ENCODE measurements at regions not wholly inside any gene's neighbourhood (a gene's known extent, or its start where the extent isn't known, plus 50 kb on each side); places are given as distances from the start of the nearest gene placed in this dataset.
"Not testable (repeated sequence)": the region's sequence is repeated elsewhere in the genome, so short reads cannot be mapped to it uniquely, and the experiment has no call there.

GRCh38 chr7:8314566-8314965 is 52.6 kb upstream of the ICA1 start:
- no peak for DNase-seq

DNA sequence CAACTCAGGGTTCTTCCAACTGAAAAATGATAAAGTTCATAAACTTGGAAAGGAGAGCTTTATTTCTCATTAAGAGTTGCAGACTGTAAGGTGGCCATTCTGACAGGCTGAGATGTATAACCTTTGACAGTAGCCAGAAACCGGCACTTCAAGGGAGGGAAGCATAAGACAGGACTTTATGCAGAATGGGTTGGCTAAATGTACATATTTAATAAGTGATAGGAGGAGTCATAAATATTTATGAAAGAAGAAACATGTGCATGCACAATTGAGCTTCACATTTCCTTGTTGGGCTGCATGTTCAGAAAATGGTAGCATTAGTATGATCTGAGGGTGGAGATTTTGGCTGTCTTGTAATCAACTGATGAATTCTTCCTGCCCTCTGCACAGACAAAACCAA is 57.1 kb upstream of the ICA1 start:
- no peak for DNase-seq

DNA sequence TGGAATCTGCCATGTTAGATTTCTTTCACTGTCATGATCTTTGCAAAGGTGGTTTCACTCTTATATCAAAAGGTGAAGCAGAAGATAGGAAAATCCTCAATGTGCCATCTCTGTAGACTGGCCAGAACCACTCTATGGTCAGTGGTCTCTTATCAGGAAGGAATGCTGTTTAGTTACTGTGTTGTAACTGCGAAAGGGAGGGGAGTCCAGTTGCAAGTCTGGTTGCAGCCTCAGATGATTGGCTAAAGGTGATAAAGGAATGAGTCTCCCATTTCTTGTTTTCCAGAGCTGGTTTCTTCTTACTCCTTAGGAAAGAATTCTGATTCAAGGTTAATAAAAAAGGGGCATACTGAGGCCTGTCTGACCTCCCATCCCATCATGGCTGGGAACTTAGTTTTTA is 58.2 kb upstream of the ICA1 start:
- no peak for DNase-seq

DNA sequence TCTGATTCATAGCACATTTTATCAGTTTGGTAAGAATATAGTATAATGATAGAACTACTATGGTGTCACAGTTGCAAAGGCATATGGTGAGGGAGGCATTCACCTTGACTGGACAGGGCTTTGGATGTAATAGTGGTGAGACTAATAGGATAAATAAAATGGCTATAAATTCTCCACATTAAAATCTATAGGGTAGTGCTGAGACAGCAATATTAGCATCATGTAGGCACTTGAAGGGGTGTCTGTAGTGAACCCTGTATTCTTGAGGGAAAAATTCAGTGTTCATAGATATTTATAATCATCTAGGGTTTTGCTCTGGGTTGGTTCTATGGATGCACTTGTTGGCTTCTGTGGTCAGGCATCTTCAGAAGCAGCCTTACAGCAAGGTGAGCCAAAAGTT is 59.3 kb upstream of the ICA1 start:
- DNase-seq: no peak

GRCh38 chr7:8322667-8323066 is 60.7 kb upstream of the ICA1 start:
- no peak for DNase-seq

GRCh38 chr7:8325067-8325466 is 63.1 kb upstream of the ICA1 start:
- DNase-seq: no peak

- no peak for DNase-seq
Measured at GRCh38 chr7:8327199-8327598, 65.2 kb upstream of the ICA1 start.

DNA sequence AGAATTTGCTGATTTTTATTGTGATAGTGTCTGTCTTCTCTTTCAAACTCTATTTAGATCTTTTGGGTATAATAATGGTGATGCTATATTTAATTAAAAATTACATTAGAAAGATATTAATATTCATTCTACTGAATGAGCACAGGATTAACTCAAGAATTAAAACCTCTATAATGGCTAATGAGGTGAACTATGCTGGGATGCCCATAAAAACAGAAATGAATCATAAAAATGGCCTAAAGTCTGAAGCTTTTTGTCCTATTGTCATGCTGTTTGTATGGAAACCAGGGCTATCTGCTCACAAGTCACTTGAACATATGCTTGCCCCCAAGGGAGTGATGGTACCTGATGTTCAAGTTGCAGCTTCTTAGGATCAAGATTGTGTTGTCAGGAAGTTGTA is 76.2 kb upstream of the ICA1 start:
- DNase-seq: no peak

GRCh38 chr7:8343556-8343955 is 81.6 kb upstream of the ICA1 start:
- peak; percentile 6 for DNase-seq

DNA sequence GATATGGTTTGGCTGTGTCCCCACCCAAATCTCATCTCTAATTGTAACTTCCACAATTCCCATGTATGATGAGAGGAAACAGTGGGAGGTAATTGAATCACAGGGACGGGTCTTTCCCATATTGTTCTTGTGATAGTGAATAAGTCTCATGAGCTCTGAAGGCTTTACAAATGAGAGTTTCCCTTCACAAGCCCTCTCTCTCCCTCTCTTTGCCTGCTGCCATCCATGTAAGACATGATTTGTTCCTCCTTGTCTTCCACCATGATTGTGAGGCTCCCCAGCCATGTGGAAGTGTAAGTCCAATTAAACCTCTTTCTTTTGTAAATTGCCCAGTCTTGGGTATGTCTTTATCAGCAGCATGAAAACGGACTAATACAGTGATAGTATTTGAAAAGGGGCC is 85.4 kb upstream of the ICA1 start:
- DNase-seq: not testable (repeated sequence)

- not testable (repeated sequence) for DNase-seq
Measured at GRCh38 chr7:8351654-8352053, 81.8 kb upstream of the NXPH1 start.

DNA sequence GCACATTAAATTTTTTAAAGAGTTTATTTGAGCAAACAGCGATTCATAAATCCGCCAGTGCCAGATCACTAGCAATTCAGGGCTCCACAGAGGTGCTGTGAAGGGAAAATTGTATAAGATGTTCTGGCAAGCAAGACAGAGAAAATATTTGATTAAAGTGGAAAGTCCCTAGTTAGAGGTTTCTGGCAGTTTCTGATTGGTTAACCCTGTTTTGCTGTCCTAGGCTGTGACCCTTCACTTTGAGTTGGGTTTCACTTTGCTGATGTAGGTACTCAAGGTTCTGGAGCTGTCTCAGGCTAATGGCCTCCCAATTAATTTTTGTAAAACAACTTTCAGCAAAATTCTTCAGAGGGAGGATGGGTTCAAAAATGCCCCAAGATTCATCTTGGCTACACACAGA is 79.4 kb upstream of the NXPH1 start:
- DNase-seq: no peak

GRCh38 chr7:8354503-8354902 is 78.9 kb upstream of the NXPH1 start:
- no peak for DNase-seq

GRCh38 chr7:8356071-8356470 is 77.3 kb upstream of the NXPH1 start:
- no peak for DNase-seq

DNA sequence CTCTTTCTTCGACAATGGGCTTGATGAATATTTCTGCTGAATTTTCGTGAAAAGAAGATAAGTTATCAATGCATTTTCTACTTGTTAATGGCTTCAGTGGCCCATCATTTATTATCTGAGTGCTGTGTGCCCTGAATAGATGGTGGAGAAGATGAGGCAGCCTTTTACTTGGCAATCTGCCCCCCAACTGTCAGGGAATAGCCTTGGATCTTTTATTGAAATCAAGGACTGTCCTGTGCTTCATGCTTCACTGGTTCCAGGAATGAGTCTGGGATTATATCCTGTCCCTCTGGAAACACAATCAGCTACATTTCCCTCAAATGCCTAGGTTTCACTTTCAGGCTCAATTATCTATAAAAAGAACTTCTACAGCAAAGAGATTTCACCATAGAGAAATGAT is 75.9 kb upstream of the NXPH1 start:
- no peak for DNase-seq

GRCh38 chr7:8360564-8361153 is 72.8 kb upstream of the NXPH1 start:
- DNase-seq: no peak

DNA sequence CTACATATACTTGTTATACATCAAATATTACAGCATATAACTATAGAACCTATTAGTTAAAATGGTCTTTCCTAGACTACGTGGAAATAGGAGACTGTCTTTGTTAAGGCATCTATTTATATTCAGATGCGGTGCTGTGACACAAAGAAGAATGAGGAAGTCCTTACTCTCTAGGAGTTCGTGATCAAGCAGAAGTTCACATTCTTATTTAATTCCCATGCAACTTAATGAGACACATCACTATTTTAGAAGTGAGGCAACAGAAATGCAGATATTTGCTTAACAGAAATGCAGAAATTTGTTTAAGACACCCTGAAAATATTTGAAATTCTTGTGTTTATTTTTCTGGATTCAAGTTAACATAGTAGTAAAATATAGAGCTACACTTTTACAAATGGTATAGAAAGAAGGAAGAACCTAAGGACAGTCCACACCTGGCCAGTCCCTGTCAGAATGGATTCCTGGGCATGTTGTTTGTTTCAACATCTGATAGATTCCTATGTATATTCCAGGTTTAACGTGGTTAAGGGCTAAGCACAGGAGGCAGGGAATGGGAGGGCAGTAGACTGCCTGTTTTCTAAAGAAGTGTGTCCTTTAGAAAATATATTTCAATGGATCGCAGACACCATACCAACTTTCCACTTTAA is 70.6 kb upstream of the NXPH1 start:
- no peak for DNase-seq

GRCh38 chr7:8363407-8364015 is 69.9 kb upstream of the NXPH1 start:
- DNase-seq: no peak

GRCh38 chr7:8365499-8366110 is 67.8 kb upstream of the NXPH1 start:
- DNase-seq: peak; percentile 11

GRCh38 chr7:8368007-8368406 is 65.4 kb upstream of the NXPH1 start:
- not testable (repeated sequence) for DNase-seq

DNA sequence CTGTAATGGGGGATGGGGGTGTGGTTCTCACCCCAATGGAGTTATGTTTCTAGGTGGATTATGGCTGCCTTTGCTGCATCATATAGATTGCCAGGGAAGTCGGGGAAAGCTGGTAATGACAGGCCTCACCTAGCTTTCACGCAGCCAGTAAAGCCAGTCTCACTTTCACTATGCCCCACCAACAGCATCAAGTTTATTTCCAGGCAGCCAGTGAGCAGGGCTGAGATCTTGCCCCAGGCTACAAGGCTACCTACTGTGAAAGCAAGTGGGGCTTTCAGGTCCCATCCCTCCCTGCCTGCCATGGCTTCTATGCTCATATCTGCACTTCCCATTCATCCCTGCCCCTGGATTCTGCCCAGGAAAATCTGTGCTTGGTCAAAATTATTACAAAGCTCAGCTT is 61.7 kb upstream of the NXPH1 start:
- no peak for DNase-seq

DNA sequence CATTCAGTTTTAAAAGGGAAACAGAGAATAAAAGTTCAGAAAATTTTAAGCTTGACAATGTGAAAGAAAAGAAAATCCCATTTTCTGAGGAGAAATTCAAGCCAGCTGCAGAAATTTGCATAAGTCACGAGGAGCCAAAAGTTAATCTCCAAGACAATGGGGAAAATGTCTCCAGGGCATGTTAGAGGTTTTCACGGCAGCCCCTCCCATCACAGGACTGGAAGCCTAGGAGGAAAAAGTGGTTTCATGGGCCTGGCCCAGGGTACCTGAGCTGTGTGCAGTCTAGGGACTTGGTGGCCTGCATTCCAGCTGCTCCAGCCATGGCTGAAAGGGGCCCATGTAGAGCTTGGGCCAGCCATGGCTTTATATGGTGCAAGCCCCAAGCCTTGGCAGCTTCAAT is 59.6 kb upstream of the NXPH1 start:
- no peak for DNase-seq

DNA sequence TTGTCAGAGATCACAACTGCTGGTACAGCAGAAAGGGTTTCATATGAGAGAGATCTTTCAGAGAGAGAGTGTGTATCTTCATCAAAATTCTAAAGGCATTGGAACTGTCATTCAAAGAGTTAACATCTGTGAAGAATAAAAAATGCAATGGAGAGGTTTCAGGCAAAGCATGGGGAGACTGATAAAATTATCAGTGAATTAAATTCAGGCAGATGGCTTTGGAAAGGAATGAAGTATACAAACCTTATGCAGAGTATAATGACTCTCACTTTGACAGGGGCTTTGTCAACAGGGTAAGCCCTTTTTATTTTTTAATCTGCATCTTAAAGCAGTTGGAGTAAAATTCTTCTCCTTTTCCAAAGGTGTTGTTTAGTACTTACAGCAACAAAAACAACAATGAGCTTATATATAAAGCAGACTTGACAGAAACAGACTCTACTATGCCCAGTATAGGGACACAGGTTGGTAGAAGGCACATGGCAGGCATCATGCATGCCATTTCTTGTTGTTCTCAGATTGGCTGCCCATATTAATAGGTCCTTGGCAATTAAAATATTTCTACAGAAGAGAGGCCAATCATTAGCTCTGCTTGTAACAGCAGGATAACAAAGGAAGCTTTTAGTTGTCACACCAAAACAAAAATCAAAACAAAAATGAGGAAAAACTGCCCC is 54.9 kb upstream of the NXPH1 start:
- no peak for DNase-seq

- peak; percentile 49 for DNase-seq
Measured at GRCh38 chr7:8379264-8379663, 54.1 kb upstream of the NXPH1 start.
